Umbilical cord (tissue), 1 donor: ENCODE measurements at regions not wholly inside any gene's neighbourhood (a gene's known extent, or its start where the extent isn't known, plus 50 kb on each side); places are given as distances from the start of the nearest gene placed in this dataset.

Experiments used
- DNase-seq: peaks from one replicate; pipeline ENCODE4 v3.0.0-alpha.2; 2015; ENCODE audit warnings: low spot score

GRCh38 chr2:235262750-235263149 lies 231.1 kb upstream of the AGAP1 start:
- no peak for DNase-seq

GRCh38 chr2:235263205-235264120 lies 230.4 kb upstream of the AGAP1 start:
- DNase-seq: peak; percentile 88

DNA sequence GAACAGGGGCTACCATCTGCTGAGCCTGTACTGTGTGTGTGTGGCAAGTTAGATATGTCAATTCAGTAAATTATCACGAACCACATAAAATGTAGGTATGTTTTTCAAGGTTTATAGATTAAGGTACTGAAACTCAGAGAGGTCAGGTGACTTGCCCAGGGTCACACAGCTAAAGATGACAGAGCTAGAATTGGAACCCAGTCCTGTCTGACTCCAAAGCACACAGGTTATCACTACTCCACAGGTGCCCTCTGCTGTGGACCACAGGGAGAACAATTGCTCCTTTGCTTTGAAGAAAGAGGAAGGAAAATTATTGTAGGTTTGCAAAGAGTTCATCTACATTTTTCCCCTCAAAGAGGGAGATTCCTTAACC lies 229.7 kb upstream of the AGAP1 start:
- DNase-seq: no peak

GRCh38 chr2:235264512-235264911 lies 229.3 kb upstream of the AGAP1 start:
- DNase-seq: no peak

- peak; percentile 20 for DNase-seq
These were observed 228.4 kb upstream of the AGAP1 start for GRCh38 chr2:235265348-235265965.

DNA sequence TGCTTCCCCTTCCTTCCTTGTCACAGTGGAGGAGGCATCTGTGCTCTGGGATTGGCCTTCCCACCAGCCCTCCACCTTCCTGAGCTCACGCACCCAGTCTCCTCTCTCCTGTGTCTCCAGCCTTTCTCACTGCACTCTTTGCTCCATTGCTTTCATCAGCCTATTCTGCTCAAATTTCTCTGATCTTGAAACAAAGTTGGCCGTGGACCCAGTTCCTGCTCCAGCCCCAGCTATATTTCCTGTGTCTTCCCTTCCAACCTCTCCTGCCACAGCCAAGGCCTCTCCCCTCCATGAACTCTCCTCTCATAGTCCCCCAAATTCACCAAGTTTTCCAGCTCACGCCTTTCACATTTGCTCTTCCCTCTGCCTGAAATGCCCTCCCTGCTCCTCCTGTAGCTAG lies 226.6 kb upstream of the AGAP1 start:
- no peak for DNase-seq

- DNase-seq: peak; percentile 44
These were observed 225.3 kb upstream of the AGAP1 start for GRCh38 chr2:235268535-235268934.

GRCh38 chr2:235270291-235270690 lies 223.6 kb upstream of the AGAP1 start:
- DNase-seq: no peak

DNA sequence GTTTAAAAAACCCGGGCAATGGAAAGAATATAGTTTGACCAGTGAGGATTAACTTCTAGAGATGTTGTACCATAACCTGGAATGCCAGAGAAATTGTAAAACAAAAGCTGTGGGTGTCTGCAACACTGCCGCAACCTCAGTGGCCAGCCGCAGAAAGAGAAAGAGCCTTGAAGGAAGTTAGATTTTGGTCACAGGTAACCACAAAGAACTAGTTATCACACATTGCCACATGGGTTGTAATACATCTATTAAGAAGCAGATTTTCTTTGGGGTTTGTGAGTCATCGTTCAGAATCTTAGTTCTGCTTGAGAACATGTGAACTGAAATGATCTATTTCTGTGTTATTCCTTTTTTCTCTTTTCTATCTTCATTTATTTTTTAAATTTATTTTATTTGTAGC lies 222.9 kb upstream of the AGAP1 start:
- DNase-seq: no peak

GRCh38 chr2:235271936-235272335 lies 221.9 kb upstream of the AGAP1 start:
- DNase-seq: no peak

- no peak for DNase-seq
These were observed 219.8 kb upstream of the AGAP1 start for GRCh38 chr2:235274023-235274422.

DNA sequence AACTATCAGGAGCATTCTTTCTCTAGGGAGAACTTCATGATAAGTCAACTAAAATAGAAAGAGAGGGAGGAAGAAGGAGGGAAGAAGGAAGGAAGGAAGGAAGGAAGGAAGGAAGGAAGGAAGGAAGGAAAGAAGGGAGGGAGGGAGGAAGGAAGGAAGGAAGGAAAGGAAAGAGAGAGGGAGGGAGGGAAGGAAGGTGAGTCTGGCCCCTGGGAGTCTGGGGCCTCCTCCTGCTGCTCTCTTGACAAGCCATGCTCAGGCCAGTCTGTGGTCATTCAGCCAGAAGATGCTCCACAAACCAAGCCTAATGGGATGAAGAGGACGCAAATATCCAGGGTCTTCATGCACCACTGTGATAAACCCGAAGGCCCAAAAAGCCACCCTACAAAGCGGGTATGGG lies 216.4 kb upstream of the AGAP1 start:
- DNase-seq: no peak

DNA sequence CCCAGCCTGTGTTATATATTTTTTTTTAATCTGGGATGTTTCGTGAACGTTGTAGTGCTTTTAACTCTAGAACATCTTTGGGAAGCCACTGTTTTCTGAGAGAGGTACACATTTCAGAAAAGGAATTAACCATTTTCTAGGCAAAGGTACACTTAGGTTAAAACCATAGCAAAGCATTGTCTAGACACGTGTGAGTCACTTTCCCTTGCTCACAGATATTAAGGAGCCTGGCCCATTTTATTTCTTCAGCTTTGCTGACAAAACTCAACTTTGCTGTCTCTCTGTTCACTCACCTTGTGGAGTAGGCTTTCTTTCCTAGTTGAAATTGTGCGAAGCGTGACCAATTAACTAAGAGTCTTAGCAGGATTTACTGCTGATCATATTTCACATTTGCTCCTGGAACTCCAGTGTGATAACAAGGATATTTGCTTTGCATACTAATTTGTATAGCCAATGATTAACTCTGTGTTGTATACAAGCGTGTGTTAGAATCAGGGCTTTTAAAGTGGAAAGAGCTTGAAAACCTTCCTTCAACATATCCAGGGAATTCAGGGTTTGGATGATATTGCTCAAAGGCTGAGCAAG lies 215.0 kb upstream of the AGAP1 start:
- no peak for DNase-seq

GRCh38 chr2:235279965-235280364 lies 213.9 kb upstream of the AGAP1 start:
- DNase-seq: no peak

DNA sequence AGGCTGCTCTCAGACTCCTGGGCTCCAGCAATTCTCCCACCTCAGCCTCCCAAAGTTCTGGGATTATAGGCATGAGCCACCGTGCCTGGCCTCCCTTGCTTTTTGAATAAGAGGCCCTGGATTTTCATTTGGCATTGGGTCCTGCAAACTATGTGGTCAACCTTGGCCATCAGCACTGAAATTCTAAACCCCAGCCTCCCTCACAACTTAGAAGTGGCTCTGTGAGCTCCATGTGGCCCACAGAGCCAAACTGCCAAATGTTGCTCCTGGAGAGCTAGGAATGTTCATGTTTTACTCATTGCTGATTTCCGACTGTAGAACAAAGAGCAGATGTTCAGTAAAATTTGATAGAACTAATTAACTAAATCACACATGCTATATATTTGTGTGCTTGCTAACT lies 210.6 kb upstream of the AGAP1 start:
- no peak for DNase-seq

DNA sequence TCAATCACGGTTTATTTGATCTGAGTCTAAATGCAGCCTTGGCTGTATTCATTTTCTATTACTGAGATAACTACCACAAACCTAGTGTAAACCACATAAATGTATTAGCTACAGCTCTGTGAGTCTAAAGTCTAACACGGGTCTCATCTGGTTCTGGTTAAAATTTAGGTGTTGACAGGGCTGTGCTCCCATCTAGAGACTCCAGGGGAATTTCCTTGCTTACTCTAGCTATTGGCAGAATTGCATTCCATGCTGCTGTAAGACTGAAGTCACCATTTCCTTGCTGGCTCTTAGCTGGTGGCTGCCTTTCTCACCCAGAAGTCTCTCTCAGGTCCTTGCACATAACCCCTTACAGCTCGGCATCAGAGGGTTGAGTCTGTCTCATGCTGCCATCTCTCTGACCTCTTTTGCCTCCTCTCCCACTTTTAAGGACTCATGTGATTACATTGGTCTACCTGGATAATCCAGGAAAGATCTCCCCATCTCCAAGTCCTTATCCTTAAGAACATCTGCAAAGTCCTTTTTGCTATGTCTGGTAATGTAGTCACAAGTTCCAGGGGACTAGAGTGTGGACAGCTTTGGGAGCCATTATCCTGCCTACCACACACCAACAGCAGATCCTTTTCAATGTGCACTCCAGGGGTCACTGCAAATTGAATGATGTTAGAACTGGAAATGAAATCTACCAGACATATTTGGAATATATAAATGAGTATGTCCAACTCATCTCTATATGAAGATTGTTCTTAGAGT lies 207.0 kb upstream of the AGAP1 start:
- no peak for DNase-seq

DNA sequence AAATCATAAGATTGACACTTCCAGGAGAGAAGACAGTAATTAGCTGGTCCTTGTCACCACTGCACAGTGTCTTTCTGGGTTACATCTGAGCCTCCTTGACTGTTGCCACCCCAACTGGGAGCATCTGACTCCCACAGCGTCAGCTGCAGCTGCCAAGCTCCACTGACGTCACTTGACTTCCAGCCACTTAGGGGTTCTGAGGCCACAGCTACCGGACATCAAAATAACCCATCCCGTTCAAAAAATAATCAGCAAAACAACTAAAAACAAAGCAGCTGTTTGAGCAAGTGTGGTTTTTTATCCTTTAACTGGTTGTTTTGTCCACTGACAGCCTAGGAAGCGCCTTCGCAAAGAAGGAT lies 206.5 kb upstream of the AGAP1 start:
- no peak for DNase-seq

DNA sequence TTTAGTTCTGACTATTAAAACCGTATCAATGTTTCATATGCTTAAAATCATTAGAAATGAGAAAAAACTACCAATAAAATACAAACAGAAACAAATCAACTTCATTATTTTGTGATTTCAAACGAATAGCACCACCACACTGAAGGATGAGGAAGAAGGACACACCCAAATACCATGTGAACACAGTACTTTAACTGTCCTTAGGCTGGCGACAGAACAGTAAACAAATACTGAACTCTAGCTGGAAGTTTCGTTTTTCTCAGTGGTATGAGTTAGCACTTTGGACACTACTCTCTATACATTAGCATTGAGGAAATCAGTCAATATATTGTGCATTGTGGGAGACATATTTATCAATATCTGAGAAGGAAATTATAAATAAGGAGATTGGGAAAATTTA lies 202.4 kb upstream of the AGAP1 start:
- DNase-seq: no peak

DNA sequence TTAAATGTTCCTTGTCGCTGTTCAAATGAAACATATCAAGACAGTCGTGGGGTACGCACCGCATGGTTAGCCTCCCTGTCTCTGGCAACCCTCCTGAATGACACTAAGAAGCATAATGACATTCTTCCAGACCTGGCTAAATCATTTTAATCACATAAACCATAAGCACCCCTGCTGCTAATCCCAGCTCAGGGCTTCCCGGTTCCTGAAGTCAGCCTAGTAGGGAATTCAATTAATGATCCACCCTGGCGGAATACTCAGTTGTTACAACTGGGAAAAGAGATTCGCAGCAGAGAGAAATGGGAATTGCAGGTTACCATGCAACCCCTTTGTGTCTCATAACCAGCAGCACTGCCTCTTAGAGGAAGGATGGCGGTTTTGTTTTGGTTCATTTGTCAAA lies 200.8 kb upstream of the AGAP1 start:
- no peak for DNase-seq

- DNase-seq: no peak
These were observed 198.0 kb upstream of the AGAP1 start for GRCh38 chr2:235295831-235296230.

DNA sequence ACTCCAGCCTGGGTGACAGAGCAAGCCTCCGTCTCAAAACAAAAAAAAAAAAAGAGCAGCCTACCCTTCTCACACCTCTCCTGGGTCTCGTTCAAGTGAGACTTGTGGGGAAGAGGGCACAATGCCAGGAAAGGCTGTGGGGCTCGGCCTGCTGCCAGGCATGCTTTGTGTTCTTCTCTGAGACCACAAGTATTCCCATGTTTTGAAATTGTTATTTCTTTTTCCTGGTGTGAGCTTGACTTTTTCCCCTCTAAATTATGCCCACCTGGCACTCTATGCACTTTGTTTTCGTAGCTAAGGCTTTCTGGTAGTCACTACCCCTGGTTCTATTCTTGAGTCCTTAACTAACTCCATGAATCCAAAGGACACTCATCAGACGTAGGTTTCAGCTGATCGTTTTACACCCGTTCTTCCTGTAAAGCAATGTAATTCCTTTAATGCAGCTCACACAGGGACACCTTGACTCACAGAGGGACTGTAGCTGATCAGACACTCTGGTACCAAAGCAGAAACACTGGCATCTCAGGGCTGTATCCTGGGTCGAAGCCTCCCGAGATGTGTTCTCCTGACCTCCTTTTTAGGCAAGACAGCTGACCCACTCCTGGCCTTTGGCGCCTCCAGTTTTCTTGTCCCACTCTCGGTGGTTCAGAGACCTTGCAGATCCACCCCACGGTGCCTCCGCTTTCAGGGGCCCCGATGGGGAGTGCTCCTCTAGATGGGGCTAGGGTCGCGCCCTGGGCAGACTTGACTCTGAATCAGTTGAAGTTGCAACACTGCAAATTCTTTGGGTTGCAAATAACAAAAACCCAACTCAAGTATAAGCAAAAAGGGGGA lies 193.3 kb upstream of the AGAP1 start:
- peak; percentile 14 for DNase-seq
